Stimulated activated CD4-positive, alpha-beta T cell treated with anti-CD3 and anti-CD28 coated beads, TNF-alpha, amount 100 ng/mL, for 48 hours (primary cell): ENCODE measurements at regions not wholly inside any gene's neighbourhood (a gene's known extent, or its start where the extent isn't known, plus 50 kb on each side); places are given as distances from the start of the nearest gene placed in this dataset.

Experiments used
- DNase-seq, 3 donors: peaks; one replicate each; pipeline ENCODE4 v3.0.0-alpha.2; 2020; ENCODE audit warnings: low read depth in 3 of 3

DNA sequence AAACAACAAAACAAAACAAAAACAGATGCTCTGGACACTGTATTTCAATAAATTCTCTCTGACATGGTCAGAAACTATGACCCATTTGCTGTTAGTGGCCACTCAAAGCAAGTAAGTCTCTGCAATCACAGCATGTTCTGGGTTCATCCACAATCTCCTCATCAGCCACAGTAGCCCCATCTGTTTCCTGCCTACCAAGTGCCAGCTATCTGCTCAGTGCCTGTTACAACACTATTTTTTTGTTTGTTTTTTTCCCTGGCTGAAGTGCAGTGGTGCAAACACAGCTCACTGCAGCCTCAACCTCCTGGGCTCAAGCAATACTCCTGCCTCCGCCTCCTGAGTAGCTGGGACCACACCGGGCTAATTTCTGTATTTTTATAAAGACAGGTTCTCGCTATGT is 137.9 kb downstream of the SOX9 start:
- no peak for DNase-seq

DNA sequence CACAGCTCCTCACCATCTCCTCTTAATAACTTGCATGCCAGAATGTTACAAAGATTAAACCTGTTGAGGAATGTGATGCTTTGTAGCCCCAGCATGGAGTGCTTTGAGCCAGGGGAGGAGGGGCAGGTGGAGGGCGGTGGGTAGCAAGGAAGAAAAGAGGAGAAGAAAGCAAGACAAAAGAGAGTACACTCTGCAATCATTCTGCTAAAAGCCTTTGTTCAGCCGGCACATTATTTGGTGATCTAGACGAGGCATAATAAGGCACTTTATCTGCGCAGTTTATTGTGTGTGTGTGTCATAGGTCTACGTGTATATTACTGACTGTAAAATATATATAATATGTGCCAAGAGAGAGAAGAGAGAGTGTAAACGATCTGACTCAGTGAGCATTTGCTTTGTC is 139.1 kb downstream of the SOX9 start:
- DNase-seq = no peak

DNA sequence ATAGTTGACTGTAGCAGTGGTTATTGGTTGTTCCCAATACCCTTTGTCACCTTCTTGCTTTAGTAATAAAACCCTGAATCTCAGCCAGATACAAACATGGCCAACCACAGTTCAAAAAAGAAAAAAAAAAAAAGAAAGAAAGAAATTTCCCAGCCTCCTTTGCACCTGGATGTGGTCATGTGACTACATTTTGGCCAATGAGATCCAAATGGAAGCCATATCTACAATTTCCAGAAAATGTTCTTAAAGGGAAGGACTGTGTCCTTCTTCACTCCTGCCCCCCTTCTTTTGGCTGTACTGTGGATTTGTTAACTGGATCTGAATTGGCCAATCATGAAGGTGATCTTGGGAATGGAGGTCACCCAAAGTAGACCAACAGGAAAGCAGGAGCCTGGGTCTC is 141.9 kb downstream of the SOX9 start:
- DNase-seq = no peak

DNA sequence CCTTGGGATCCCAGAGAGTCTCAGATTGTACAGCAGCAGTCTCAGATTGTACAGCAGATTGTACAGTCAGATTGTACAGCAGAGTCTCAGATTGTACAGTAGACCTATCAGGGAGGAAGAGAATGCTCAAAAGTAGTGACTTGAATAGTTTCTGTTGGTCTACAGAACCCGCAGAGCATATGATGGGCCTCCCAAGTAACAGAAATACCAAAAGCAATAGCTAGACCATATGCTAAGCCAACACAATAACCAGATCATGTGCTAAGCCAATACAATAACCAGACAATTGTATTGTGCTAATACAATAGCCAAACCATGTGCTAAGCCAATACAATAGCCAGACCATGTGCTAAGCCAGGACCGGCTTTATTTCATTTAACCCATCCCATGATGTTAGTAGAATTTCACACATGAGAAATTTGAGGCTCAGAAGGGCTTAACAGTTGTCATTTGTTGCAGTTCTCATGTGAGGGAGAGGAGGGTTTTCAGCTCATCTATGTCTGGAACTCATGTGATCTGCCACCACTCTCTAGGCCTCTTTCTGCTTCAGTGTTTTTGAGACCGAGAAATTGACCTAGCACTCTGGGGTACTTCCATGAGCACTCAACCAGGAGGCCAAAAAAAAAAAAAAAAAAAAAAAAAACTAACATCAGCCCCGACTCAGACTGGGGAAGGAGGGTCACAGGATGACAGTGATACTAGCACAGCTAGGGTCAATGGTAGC is 144.0 kb downstream of the SOX9 start:
- DNase-seq = no peak

DNA sequence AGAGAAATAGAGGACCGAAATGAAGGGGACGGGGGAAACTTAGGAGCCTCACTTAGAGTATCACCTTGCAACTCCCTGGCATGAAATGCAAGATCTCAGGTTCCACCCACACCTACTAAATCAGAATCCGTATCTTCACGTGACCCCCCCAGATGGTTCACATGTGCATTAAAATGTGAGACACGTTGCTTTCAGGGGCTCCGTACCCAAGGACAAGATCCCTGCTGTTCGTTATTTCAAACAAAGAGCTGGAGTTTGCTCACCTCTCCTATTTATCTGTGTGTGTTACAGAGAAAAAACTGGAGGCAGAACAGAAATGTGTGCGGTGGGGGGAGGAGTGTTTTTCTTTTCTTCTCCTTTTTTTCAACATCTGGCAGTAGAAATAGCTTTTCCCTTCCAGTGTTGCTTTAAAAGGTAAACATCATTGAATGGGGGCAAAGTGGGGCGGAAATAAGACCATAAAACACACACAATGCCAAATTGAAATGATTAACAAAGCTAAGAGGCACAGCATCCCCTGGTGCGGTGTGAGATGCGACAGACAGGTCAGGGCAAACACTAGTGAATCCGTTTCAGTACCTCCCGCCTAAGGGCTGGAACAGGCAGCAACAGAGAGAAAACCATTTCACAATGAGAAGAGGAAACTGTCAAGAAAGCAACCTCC is 145.4 kb downstream of the SOX9 start:
- DNase-seq = no peak

DNA sequence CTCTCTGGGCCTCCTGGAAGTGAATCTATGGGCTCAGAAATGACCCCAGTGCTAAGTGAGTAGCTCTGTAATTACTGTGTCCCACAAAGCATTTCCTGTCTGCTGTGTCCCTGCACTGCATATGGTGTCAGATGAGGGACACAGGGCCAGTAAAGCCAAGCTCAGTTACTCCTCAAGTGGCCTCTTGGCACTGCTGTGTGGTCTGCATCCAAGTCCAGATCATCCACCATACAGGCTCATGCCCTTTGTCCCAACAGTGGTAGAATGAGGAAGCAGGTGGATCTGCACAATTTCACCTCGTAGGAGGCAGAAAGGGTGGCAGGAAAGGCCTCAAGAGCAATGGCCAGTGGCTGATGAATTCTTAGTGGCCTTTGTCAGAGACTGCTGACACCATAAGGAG is 146.8 kb downstream of the SOX9 start:
- no peak for DNase-seq

DNA sequence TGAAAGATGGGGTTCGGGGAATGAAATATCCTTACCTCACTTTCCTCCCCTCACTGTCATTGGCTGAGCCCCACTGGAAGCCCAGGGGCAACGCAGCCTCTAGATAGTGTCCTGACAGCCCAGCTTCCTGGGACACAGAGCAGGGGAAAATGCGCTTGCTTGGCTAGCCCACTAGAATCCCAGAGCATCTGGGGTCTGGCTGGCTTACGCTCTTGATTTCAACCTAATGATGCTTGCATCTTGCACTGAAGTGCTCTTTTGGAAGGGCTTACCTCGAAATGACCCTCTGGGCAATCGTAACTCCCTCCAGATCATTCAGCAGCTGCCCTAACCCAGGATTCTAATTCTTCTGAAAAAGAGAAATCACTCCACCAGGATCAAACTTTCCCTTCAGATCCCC is 147.6 kb downstream of the SOX9 start:
- DNase-seq = no peak

DNA sequence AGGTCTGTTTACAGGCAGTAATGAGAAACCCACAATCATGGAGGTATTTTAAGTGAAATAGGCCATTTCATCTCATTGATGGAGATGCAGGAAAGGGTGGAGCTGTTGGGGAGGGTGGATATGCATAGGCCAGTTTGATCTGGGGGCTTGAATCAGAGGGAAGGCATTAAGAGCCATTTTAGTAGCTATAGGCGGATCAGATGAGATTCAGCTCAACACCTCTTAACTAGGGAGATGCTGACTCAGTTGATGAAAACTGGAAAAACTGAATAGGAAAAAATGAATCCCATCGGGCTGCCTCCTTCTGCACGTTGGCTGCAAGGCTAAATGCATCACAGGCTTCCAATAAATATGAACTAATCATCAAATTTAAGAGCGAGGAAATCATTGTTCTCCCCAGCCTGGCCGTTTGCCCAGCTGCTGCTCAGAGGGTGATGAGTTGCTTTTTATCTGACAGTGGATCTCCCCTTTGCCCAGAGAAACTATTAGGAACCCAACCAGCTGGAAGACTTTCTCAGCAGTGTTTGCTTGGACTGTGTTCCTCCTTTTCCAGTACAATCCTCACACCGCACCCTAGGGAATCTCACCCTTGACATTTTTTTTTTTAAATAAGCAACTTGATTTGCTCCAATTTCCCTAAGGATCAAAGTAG is 149.6 kb downstream of the SOX9 start:
- no peak for DNase-seq

DNA sequence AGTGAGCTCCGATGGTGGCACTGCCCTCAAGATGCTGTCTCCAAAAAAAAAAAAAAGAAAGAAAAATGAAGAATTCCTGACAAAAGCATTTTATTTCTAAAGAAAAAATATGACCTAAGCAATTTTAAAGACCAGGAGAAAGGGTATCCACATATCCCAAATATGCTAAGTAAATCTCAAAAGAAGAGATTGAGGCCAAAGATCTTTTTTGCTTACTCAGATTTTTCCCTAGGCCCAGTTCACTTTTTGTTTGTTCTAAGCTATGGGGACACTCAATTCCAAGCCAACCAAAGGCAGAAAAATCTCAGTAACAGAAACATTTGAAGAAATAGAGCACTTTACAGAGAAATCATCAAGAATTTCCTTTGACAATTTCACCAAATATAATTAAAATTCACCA is 150.8 kb downstream of the SOX9 start:
- DNase-seq = no peak

DNA sequence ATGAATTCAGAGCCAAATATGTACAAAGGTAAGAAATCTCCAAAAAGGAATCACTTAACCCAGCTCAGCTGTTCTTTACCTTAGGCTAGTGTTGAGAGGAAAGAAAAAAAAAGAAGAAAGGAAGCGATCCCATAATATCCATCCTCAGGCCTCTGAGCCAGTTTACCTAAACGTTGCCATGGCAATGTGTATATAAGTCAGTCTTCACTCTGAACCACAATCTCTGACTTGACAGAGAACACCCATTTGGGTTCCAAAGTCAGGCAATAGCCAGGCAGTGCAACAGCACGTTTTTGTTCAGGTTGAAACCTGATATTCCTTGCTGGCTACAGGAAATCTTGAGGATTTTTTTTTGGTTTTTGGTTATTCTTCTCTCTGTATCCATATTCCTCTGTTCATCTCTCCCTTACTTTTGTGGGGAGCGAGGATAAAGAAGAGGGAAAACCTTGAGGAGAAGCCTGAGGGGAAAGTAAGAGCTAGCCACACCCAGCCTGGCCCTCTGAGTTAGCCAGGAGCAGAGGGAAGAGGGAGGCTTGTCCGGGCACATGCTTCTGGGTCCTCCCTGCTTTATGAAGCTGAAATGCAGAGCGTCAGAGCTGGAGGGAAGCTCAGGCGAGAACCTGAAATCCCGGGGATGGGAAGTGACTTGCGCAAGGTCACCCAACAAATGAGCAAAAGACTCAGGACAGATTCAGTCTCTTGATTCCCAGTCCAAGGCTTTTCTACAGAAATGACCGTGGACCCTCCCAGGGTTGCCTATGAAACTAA is 152.7 kb downstream of the SOX9 start:
- DNase-seq = no peak

DNA sequence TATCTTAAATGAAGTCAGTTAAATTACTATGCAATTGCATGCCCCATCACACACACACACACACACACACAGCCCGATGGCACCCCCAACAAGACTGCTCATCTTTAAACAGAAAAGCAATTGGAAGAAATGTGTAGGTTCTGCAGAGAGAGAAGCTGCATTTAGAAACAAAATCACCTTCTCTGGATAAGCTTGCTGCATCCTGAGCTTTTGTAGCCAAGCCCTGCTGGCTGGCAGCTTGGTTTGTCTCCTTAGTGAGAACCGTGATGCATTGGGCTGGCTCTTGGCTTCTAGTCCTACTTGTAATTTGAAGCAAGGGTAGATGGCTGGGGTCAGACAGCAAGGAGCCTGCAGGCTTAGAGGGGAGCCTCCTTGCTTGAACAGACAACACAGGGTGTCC is 153.8 kb downstream of the SOX9 start:
- no peak for DNase-seq

DNA sequence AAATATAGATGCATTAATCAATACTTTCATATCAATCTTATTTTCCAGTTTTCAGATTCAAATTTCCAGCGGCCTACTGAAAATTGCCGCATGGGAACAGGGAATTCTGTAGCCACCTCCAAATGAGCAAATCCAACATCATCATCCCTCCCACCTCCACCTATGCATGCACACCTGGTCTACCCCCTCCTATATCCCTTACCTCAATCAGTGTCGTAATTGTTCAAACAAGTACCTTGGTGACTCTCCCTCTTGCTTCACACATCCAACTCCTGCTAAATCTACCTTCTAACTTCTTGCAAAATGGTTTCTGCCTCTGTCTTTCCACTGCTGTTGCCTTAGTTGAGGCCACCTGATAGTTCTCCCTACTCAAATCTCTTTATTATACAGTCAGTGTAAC is 160.1 kb downstream of the SOX9 start:
- no peak for DNase-seq

DNA sequence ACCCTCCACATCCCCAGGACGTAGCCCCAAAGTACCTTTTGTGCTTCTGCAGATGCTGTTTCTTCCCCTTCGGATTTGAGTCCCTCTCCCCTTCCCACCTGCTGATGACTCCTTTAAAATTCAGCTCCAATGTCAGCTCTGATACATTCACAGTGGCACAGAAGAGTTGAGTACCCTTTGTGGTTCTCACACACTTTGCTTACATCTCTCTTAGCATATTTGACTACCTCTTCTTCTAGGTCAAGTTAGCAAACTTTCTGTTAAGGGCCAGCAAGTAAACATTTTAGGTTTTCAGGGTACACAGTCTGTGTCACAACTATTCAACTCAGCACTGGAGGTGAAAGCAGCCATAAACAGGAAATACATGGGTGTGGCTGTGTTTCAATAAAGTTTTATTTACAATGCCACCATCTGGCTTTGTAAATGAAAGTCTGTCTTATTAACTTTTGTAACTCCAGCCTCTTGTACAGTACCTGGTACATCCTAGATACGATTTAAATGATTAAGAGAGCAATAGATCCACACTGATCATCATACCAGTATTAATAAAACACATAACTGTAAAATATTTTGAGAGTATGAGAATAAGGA is 161.7 kb downstream of the SOX9 start:
- DNase-seq = no peak

DNA sequence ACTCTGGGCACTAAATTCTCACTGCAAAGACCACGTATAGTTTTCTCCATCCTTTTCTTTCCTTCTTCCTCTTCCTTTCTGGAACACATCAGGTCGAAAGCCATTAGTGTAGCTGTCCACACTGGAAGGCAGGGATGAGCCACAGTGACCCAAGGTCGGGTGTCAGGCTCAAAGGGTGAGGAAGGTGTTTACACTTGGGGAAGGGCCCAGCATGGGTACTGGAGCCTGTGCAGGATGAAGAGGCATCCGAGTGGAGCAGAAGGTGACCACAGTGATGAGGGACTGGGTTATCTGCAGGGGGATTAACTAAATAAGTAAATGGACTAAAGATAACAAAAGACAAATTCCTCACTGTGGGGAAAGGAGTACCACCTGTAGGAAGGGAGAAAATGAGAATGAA is 164.0 kb downstream of the SOX9 start:
- DNase-seq = no peak

DNA sequence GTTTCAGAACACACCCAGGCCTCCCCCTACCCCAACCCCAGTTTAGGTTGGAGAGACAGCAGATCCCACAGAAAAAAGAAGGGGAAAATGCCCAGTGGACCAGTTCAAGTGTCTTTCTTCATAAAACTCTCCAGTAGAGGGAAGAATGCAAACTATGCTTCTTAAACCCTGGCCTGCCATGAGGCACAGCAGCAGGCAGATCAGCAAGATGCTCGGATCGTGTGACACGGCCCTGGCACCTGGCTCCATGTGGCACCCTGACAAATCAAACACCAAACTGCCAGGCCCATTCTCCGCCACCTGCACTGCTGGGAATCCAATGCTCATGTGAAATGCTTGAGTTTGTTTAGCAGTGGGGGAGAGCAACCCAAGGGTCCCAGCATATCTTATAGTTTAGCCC is 166.8 kb downstream of the SOX9 start:
- DNase-seq = no peak

DNA sequence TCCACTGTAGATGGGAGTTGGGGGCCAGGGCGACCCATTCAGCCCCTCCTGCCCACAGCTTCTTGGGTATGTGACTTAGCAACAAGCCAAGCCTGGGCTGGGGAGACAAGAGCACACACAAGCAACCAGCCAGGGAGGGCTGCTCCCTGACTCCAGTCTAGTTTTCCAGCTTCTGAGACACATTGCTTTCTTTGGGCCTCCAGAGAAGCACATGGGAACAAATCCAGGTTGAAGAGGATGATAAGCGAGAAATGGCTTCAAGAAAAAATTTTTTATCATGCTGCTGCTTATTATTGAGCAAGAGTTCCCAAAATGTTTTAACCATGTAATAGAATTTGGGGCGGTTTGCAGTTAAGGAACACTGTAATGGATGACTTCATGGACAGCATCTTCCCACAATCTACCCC is 173.7 kb downstream of the SOX9 start:
- DNase-seq = no peak

DNA sequence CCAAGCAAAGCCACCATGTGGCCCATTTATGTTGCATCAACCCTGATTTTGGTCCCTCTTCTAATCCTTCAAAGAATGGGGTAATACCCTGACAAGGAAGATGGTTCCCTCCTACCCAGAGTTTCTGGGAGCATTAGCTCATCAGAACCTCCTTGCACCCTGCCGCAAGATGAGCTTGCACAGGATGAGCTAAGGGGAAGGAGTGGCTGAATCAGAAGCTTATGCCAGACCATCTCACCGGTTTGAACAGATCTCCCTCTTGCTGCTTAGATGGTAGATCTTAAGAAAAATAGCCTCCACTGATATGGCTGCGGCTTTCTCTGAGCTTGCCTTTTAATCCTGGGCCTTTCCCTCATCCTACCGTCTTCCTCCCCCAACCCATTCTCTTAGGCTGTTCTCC is 175.1 kb downstream of the SOX9 start:
- no peak for DNase-seq

DNA sequence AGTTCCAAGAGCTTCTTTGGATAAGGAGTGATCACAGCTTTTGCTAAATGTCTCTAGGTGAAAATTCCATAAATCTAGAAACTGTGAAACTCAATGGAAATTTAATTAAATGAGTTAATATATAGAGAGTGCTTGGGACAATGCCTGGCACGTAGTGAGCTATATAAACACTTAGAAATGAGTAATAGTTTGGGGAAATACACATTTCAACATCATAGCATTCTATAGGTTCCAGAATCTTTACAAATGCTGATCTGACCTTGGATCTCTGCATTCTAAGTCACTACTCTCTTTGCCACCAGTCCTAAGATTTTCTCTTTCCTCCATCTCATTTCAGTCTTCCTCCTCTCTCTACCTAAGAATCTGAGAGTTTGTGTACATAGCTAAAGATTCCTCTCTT is 175.6 kb downstream of the SOX9 start:
- no peak for DNase-seq

DNA sequence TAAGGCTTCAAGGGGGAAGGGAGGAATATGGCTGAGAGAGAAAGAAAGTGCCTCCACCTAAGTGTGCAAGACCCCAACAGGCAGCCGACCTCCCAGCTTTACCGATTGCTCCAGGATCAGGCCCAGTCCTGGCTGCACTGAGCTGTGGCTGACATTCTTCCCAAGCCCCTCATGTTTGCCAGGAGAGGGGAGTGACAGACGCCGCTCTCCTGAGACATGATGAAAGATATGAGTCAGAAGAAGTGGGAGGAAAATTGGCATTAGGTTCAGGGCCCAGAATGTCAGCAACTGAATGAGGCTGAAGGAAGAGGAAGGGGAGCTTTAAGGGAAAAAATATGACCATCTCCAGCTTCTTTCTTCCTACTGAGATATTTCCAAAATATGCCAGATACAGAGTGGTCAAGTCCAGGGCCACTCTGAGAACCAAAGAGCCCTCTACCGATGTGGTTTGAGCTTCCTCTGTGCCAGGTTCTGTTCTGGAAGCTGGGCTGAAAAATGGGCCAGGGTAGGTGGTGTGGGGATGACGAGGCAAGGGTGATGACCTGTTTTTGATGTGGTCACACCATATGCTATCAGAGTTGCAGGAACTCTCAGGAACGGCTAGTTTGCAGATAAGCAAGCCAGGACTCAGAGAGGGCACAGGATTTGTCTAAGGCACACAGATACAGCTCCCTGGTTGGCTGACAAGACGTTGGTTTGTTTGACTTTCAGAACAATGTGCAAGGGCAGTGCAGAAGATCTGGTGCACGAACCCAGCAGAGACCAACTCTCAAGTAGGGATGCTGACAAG is 176.7 kb downstream of the SOX9 start:
- no peak for DNase-seq

DNA sequence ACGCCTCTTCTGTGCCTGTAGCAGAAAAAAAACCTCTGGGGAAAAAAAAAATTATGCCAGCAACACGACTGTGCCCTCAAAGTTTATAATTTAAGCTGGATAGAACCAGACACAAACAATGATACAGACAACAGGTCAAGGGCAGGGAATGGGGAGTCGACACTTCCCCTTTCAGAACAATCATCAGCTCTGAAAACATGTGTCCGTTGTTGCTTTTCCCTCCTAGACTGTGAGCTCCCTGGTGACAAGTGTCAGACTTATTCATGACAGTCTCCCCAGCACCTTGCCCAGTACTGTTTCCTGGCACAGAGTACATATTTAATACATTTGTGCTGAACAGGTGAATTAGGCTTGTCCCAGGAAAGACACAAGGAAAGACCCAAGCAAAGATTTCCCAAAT is 178.3 kb downstream of the SOX9 start:
- no peak for DNase-seq

DNA sequence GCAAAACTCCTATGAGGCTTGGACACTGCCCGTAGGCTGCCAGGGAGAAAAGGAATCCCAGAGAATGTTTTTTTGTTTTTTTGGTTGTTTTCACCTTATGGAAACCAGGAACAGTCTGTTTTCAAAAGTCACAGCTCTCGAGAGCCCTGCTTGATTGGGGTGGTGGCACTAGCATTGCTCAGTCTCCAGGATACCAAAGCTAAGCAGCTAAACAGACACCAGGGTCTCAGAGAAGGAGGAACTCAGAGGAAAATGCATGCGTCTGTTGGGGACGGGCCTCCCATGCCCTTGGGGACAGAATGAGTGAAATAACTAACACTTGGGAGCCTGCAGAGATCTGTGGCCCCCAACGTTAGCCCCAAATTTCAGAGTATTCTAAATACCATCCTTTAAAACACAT is 178.8 kb downstream of the SOX9 start:
- no peak for DNase-seq
